ENCODE measurements at regions not wholly inside any gene's neighbourhood (a gene's known extent, or its start where the extent isn't known, plus 50 kb on each side); places are given as distances from the start of the nearest gene placed in this dataset.

DNA sequence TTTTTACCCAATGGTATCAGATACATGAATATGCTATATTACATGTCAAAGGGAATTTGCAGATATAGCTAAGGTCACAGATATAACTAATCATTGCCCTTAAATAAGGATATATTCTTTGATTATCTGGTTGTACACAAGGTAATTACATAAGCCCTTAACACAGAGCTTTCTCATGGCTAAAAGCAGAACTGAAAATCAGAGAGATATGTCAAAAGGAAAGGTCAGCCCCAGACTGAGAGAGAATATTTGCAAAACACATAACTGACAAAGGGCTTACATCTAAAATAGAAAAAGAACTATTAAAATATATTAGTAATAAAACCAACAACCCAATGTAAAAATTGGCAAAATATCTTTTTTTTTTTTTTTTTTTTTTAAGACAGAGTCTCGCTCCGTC, 1029.5 kb upstream of the LRRN3 start:
- TF ChIP-seq EP300 (IDR thresholded peaks at IDR 0.05) (no peak), POLR2A (IDR thresholded peaks at IDR 0.05; ENCODE audit: low read depth) (no peak), POLR2AphosphoS5 (IDR thresholded peaks at IDR 0.05) (no peak)
- TF ChIP-seq, protein P1, sequence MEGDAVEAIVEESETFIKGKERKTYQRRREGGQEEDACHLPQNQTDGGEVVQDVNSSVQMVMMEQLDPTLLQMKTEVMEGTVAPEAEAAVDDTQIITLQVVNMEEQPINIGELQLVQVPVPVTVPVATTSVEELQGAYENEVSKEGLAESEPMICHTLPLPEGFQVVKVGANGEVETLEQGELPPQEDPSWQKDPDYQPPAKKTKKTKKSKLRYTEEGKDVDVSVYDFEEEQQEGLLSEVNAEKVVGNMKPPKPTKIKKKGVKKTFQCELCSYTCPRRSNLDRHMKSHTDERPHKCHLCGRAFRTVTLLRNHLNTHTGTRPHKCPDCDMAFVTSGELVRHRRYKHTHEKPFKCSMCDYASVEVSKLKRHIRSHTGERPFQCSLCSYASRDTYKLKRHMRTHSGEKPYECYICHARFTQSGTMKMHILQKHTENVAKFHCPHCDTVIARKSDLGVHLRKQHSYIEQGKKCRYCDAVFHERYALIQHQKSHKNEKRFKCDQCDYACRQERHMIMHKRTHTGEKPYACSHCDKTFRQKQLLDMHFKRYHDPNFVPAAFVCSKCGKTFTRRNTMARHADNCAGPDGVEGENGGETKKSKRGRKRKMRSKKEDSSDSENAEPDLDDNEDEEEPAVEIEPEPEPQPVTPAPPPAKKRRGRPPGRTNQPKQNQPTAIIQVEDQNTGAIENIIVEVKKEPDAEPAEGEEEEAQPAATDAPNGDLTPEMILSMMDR (IDR thresholded peaks at IDR 0.05): no peak

Measured in esophagus muscularis mucosa (tissue), 4 donors.